ENCODE measurements at regions not wholly inside any gene's neighbourhood (a gene's known extent, or its start where the extent isn't known, plus 50 kb on each side); places are given as distances from the start of the nearest gene placed in this dataset.

DNA sequence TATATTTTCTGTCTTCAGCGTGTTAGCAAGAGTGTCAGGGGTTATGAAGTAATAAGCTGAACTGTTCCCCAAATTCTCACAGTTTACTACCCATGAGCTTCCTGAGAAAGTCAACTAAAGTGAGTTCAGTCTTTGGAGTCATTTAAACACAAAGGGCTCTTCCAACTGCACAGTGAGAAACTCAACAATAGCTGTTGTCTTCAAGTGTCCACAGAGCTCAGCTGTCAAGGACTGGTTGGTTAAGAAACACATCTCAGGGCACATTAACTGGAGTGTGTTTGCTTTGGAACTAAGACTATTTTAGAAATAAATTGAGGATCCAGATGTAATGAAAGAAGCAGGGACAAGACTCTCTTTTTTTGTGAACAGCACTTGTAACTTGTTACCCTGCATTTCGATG, 241.4 kb upstream of the SOX4 start:
- TF ChIP-seq, protein P1, sequence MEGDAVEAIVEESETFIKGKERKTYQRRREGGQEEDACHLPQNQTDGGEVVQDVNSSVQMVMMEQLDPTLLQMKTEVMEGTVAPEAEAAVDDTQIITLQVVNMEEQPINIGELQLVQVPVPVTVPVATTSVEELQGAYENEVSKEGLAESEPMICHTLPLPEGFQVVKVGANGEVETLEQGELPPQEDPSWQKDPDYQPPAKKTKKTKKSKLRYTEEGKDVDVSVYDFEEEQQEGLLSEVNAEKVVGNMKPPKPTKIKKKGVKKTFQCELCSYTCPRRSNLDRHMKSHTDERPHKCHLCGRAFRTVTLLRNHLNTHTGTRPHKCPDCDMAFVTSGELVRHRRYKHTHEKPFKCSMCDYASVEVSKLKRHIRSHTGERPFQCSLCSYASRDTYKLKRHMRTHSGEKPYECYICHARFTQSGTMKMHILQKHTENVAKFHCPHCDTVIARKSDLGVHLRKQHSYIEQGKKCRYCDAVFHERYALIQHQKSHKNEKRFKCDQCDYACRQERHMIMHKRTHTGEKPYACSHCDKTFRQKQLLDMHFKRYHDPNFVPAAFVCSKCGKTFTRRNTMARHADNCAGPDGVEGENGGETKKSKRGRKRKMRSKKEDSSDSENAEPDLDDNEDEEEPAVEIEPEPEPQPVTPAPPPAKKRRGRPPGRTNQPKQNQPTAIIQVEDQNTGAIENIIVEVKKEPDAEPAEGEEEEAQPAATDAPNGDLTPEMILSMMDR (IDR thresholded peaks at IDR 0.05; ENCODE audit: insufficient read depth, low read depth, low read length): no peak
- no peak for TF ChIP-seq EZH2 (IDR thresholded peaks at IDR 0.05; ENCODE audit: insufficient read depth, low read length)

All from astrocyte (in vitro differentiated cells and primary cell).